Nephron (organoid): ENCODE measurements at regions not wholly inside any gene's neighbourhood (a gene's known extent, or its start where the extent isn't known, plus 50 kb on each side); places are given as distances from the start of the nearest gene placed in this dataset.

Experiments
- H3K27ac Mint-ChIP-seq, 3 experiments: 2 replicates each; pipeline ENCODE4 v1.8.0; 2020; ENCODE audit warnings: mixed read lengths in 3 of 3, mild to moderate bottlenecking in 2 of 3, moderate library complexity in 1 of 3
- H3K27me3 Mint-ChIP-seq: 2 replicates; pipeline ENCODE4 v1.8.0; 2021; ENCODE audit warnings: low read depth, mild to moderate bottlenecking, moderate library complexity, mixed read lengths
- H3K36me3 Mint-ChIP-seq: 2 replicates; pipeline ENCODE4 v1.8.0; 2020; ENCODE audit warnings: low read depth, mixed read lengths
- H3K4me1 Mint-ChIP-seq: 2 replicates; pipeline ENCODE4 v1.8.0; 2020; ENCODE audit warnings: mixed read lengths
- H3K4me3 Mint-ChIP-seq, 3 experiments: 2 replicates each; pipeline ENCODE4 v1.8.0; 2020; ENCODE audit warnings: mild to moderate bottlenecking in 3 of 3, mixed read lengths in 3 of 3, moderate library complexity in 2 of 3
- H3K9me3 Mint-ChIP-seq: 2 replicates; pipeline ENCODE4 v1.8.0; 2020; ENCODE audit warnings: mixed read lengths
- CTCF ChIP-seq, 3 experiments: fragments of 200-600 bp; sonication (generic); IDR thresholded peaks; one replicate each; pipeline ENCODE4 v1.5.0; 2021; ENCODE audit warnings: antibody characterized with exemption in 3 of 3; ENCODE audit not compliant: unreplicated experiment in 3 of 3

DNA sequence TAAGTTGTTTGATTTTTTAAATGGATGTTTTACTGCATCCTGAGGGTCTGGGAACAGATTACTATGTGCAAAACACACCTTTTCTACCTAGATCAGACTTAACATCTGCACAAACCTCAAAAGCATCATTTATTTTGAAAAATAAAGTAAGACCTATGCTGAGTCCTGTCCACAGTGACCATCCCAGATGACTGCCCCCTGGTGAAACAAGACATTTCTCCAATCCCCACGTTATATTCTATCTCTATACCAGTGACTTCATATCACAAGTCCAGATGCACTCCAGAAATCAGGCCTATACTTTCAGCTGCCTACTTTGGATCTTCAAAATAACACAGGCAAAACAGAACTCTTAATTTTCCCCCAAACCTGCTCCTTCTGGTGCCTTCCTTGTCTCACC lies 143.2 kb downstream of the P2RY1 start:
- H3K27me3 Mint-ChIP-seq, result peaks cover 4% of the 10 kb centered on the region
- H3K4me1 Mint-ChIP-seq, result no peaks in the 10 kb centered on the region
- no peak overlapping the region for H3K4me3 Mint-ChIP-seq
- H3K9me3 Mint-ChIP-seq, result peaks cover 3% of the 10 kb centered on the region
- no peak for TF ChIP-seq CTCF (IDR thresholded peaks at IDR 0.05; ENCODE audit: unreplicated experiment in 3 of 3)
- H3K27ac Mint-ChIP-seq, result no peak overlapping the region
- no peaks in the 10 kb centered on the region for H3K36me3 Mint-ChIP-seq

DNA sequence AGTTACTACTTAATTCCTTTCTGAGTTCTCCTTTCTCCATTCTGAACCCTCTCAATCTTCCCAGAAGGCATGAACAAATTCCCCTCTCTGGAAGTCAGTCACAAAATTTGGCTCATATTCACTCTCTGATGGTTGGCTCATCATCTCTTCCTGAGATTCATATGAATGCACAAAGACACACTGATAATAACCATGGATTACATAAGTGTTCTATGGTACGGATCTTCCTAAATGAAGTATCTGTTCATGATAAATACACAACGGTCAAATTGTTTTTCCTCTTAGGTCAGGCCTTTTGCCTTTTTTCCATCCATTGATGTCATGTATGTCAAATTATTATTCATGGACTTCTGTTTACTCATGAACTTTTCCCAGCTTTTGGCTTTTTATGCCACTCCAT lies 162.6 kb downstream of the P2RY1 start:
- H3K9me3 Mint-ChIP-seq, result no peaks in the 10 kb centered on the region

GRCh38 chr3:152998591-152998990 lies 163.4 kb upstream of the RAP2B start:
- TF ChIP-seq CTCF (IDR thresholded peaks at IDR 0.05; ENCODE audit: unreplicated experiment in 3 of 3), result no peak
- no peaks in the 10 kb centered on the region for H3K27me3 Mint-ChIP-seq
- no peak overlapping the region for H3K4me3 Mint-ChIP-seq
- H3K27ac Mint-ChIP-seq, result no peak overlapping the region
- no peaks in the 10 kb centered on the region for H3K36me3 Mint-ChIP-seq
- no peaks in the 10 kb centered on the region for H3K9me3 Mint-ChIP-seq
- no peaks in the 10 kb centered on the region for H3K4me1 Mint-ChIP-seq

More for the DNA sequence above, 162.6 kb downstream of the P2RY1 start:
- Mint-ChIP-seq H3K36me3 (no peaks in the 10 kb centered on the region), H3K27me3 (no peaks in the 10 kb centered on the region), H3K4me1 (no peaks in the 10 kb centered on the region), H3K27ac (no peak overlapping the region), H3K4me3 (no peak overlapping the region)
- no peak for TF ChIP-seq CTCF (IDR thresholded peaks at IDR 0.05; ENCODE audit: unreplicated experiment in 3 of 3)

- H3K27ac Mint-ChIP-seq, result no peak overlapping the region
Observed at GRCh38 chr3:153000325-153000724, 161.7 kb upstream of the RAP2B start.

DNA sequence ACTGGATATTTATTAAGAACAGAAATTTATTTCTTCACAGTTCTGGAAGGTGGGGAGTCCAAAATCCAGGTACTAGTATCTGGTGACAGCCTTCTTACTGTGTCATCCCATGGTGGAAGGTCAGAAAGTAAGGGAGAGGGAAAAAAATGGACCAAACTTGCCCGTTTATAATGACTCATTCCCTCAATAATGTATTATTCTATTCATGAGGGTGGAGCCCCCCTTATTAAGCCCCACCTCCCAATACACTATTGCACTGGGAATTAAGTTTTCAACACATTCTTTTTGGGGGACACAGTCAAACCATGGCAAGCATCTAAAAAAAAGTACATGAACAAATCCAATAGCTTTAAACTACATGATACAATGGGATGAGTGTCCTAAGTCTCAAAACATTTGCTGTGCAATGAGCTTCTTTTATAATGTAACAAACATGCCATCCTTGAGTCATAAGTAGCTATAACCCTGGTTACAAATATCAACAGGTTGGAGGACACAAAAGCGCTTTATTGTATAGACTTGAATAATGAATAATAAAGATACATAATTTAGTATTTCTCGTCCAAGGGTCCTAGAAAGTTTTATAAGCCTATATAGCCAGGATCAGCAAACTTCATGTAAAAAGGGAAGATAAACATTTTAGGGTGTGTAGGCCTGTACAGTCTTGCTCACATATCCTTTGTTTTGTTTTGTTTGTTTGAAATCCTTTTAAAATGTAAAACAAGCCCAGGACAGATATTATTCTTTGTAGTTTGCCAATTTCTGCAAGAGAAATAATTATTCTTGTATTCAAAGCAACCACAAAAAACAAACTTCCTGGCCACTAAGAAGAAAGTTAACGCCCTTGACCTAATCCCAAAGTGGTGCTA lies 160.6 kb upstream of the RAP2B start:
- Mint-ChIP-seq H3K9me3 (no peaks in the 10 kb centered on the region), H3K27me3 (no peaks in the 10 kb centered on the region), H3K27ac (no peak overlapping the region), H3K4me1 (no peaks in the 10 kb centered on the region), H3K4me3 (no peak overlapping the region), H3K36me3 (no peaks in the 10 kb centered on the region)
- TF ChIP-seq CTCF (IDR thresholded peaks at IDR 0.05; ENCODE audit: unreplicated experiment in 3 of 3), result no peak

More at GRCh38 chr3:153000325-153000724, 161.7 kb upstream of the RAP2B start:
- Mint-ChIP-seq H3K4me3 (no peak overlapping the region), H3K36me3 (no peaks in the 10 kb centered on the region), H3K9me3 (no peaks in the 10 kb centered on the region), H3K4me1 (no peaks in the 10 kb centered on the region), H3K27me3 (no peaks in the 10 kb centered on the region)
- no peak for TF ChIP-seq CTCF (IDR thresholded peaks at IDR 0.05; ENCODE audit: unreplicated experiment in 3 of 3)

DNA sequence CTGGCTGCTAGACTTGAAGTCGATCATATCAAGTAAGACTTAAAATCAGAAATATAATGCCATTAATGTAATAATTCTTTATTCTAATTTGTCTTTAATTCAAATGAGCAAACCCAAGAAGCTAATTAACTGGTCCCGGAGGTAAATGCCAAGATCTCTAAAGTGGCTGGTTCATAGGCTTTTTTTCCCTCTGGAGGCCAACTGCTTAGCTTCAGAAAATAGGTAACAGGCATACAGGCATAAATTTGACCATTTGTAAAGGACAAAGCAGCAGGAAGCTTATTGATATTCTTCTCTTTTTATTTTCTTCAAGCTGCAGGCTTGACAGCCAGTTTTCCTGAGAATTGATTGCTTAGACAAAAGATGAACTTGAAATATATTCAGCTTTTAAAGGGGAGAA lies 158.6 kb upstream of the RAP2B start:
- Mint-ChIP-seq H3K9me3 (no peaks in the 10 kb centered on the region), H3K4me3 (no peak overlapping the region), H3K36me3 (no peaks in the 10 kb centered on the region), H3K4me1 (no peaks in the 10 kb centered on the region), H3K27ac (no peak overlapping the region), H3K27me3 (no peaks in the 10 kb centered on the region)
- TF ChIP-seq CTCF (IDR thresholded peaks at IDR 0.05; ENCODE audit: unreplicated experiment in 3 of 3), result no peak
